Nephron progenitor cell (in vitro differentiated cells): ENCODE measurements at regions not wholly inside any gene's neighbourhood (a gene's known extent, or its start where the extent isn't known, plus 50 kb on each side); places are given as distances from the start of the nearest gene placed in this dataset.

Experiments used
- DNase-seq: peaks from one replicate; pipeline ENCODE4 v3.0.0; 2021
- H3K27ac Mint-ChIP-seq: 2 replicates; pipeline ENCODE4 v1.8.0; 2021; ENCODE audit warnings: mild to moderate bottlenecking, moderate library complexity, mixed read lengths
- H3K27me3 Mint-ChIP-seq: 2 replicates; pipeline ENCODE4 v1.8.0; 2021; ENCODE audit warnings: mild to moderate bottlenecking, low read depth, mixed read lengths; ENCODE audit not compliant: poor library complexity
- H3K36me3 Mint-ChIP-seq: 2 replicates; pipeline ENCODE4 v1.8.0; 2021; ENCODE audit warnings: low read depth, mixed read lengths
- H3K4me1 Mint-ChIP-seq: 2 replicates; pipeline ENCODE4 v1.8.0; 2021; ENCODE audit warnings: mixed read lengths
- H3K4me3 Mint-ChIP-seq: 2 replicates; pipeline ENCODE4 v1.8.0; 2021; ENCODE audit warnings: mild to moderate bottlenecking, moderate library complexity, mixed read lengths
- H3K9me3 Mint-ChIP-seq: 2 replicates; pipeline ENCODE4 v1.8.0; 2021; ENCODE audit warnings: mild to moderate bottlenecking, moderate library complexity, mixed read lengths
- TF ChIP-seq, protein P1 (sequence below): fragments of 200-600 bp; sonication (generic); IDR thresholded peaks from 2 replicates; pipeline ENCODE4 v1.5.0; 2021; ENCODE audit warnings: antibody characterized with exemption

DNA sequence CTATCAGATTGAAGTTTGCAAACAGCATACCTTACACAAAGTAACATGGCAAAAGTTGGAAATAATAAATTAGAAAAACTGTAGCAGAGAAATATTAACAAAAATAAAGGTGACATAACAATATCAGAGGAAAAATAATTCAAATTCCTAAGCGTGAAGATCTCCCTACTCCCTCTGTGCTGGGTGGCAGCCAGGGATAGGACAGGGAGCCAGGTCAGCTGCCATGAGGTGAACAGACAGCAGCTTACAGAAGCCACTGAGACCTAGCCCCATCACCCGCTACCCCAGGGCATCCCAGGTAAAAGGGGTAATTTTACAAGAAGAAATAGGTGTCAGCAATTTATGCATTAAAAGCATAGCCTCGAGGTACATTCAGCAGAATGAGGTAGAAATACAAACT lies 423.8 kb upstream of the HS6ST1 start:
- Mint-ChIP-seq H3K9me3 (no peaks in the 10 kb centered on the region), H3K27ac (no peak overlapping the region), H3K36me3 (no peaks in the 10 kb centered on the region), H3K27me3 (peaks cover 22% of the 10 kb centered on the region), H3K4me1 (peaks cover 11% of the 10 kb centered on the region), H3K4me3 (no peak overlapping the region)
- TF ChIP-seq, protein P1, sequence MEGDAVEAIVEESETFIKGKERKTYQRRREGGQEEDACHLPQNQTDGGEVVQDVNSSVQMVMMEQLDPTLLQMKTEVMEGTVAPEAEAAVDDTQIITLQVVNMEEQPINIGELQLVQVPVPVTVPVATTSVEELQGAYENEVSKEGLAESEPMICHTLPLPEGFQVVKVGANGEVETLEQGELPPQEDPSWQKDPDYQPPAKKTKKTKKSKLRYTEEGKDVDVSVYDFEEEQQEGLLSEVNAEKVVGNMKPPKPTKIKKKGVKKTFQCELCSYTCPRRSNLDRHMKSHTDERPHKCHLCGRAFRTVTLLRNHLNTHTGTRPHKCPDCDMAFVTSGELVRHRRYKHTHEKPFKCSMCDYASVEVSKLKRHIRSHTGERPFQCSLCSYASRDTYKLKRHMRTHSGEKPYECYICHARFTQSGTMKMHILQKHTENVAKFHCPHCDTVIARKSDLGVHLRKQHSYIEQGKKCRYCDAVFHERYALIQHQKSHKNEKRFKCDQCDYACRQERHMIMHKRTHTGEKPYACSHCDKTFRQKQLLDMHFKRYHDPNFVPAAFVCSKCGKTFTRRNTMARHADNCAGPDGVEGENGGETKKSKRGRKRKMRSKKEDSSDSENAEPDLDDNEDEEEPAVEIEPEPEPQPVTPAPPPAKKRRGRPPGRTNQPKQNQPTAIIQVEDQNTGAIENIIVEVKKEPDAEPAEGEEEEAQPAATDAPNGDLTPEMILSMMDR: no peak
- no peak for DNase-seq

DNA sequence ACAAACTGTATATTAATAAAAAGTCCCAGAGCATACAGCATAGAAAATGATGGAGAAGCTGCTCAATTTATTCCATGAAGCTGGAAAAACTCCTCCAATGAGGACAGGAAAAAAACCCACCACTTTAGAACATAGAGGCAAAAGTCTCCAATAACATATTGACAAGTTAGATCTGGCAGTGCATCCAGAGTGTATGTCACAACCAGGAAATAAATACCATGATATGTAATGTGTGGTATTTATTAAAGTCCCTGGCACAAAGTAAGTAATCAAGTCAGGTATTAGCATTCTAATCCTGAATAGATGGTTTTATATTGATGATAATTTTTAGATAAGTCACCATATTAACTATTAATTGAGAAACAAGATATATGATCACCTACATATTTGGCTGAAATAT lies 427.3 kb upstream of the HS6ST1 start:
- H3K4me3 Mint-ChIP-seq: no peak overlapping the region
- no peak overlapping the region for H3K27ac Mint-ChIP-seq
- no peaks in the 10 kb centered on the region for H3K36me3 Mint-ChIP-seq
- H3K27me3 Mint-ChIP-seq: peaks cover 16% of the 10 kb centered on the region
- H3K4me1 Mint-ChIP-seq: peaks cover 11% of the 10 kb centered on the region
- no peaks in the 10 kb centered on the region for H3K9me3 Mint-ChIP-seq
- TF ChIP-seq, protein P1: no peak
- DNase-seq: no peak

DNA sequence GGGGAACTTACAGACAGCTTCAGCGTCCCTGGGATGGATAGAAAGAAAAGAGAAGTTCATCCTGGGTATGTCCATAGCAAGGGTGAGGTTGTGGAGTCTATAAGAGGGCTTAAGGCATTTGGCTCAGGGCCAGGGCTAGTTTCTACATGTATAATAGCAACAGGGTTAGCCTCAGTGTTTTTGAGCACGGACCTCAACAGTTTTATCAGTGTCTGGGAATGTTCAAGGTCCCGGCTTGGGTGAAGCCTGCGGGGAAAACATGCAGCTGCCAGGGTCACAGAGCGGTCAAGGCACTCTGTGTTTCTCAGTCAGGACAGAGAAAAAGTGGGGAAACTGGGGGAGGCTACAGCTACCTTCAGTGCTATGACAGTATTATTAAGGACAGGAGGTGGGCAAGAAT lies 427.7 kb upstream of the HS6ST1 start:
- Mint-ChIP-seq H3K27ac (no peak overlapping the region), H3K4me1 (peaks cover 11% of the 10 kb centered on the region), H3K36me3 (no peaks in the 10 kb centered on the region), H3K9me3 (no peaks in the 10 kb centered on the region), H3K4me3 (no peak overlapping the region), H3K27me3 (peaks cover 16% of the 10 kb centered on the region)
- DNase-seq: no peak
- TF ChIP-seq, protein P1: no peak

DNA sequence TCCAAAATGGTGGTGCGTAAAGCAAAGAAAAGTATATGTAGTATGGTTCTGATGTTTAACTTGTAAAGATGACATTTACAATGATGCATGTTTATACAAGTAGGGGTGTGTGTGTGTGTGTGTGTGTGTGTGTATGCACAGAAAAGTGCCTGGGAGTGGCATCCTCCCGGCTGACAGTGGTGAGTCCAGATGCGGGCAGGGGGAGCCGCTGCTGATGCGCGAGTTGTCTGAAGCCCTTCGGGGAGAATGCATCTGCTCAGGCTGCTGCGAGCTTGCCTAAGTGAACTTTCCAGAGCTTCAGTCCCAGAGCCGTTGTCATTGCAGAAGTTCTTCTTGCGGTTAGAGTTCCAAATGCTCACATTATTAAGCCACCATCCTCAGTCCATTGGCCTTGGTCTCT lies 429.7 kb upstream of the HS6ST1 start:
- TF ChIP-seq, protein P1: no peak
- H3K4me1 Mint-ChIP-seq: peaks cover 29% of the 10 kb centered on the region

DNA sequence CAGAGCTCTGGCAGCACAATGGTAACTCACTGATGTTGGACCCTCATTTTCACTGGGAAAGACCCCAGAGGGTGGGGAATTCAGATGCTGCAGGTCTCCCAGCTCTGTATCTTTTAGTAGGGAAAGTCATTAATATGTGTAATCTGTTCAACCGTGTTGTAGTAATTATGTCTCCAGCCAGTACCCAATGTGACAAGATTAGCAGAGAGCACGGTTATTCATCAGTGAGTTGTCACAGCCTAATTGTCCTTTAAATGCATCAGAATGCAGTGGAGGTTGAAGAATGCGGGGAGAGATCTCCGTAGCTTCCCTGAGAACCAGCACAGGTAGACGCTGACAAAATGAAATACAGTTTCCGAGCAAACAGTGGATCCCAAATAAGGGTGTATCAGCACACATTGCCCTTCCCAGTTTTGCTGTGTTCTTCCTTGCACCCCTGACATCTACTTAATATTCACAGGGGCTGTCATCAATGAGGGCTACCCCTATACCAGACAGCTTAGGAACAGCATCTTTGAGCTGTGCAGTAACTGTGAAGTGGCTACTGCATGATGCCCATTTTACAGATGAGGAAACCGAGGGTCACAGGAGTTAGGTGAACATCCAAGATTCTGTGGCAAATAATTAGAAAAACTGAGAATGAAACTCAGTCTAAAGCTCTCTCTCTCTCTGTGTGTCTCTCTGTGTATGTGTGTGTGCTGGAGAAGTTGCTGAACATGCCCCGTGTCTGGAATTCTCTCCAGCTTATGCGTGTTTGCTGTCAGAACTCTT lies 430.4 kb upstream of the HS6ST1 start:
- no peak for DNase-seq
- TF ChIP-seq, protein P1: no peak
- H3K9me3 Mint-ChIP-seq: no peaks in the 10 kb centered on the region
- no peaks in the 10 kb centered on the region for H3K36me3 Mint-ChIP-seq
- H3K4me3 Mint-ChIP-seq: no peak overlapping the region
- H3K4me1 Mint-ChIP-seq: peaks cover 35% of the 10 kb centered on the region
- no peak overlapping the region for H3K27ac Mint-ChIP-seq
- peaks cover 13% of the 10 kb centered on the region for H3K27me3 Mint-ChIP-seq

More for the DNA sequence above, 429.7 kb upstream of the HS6ST1 start:
- Mint-ChIP-seq H3K27ac (no peak overlapping the region), H3K9me3 (no peaks in the 10 kb centered on the region), H3K36me3 (no peaks in the 10 kb centered on the region), H3K27me3 (peaks cover 13% of the 10 kb centered on the region), H3K4me3 (no peak overlapping the region)
- no peak for DNase-seq
